GM18870 (cell line): ENCODE measurements at regions not wholly inside any gene's neighbourhood (a gene's known extent, or its start where the extent isn't known, plus 50 kb on each side); places are given as distances from the start of the nearest gene placed in this dataset.

Experiments
- ATAC-seq: cut with Tn5 transposase; IDR thresholded peaks from one replicate; pipeline ENCODE4 v1.9.1; 2021; ENCODE audit warnings: moderate library complexity; ENCODE audit not compliant: unreplicated experiment

DNA sequence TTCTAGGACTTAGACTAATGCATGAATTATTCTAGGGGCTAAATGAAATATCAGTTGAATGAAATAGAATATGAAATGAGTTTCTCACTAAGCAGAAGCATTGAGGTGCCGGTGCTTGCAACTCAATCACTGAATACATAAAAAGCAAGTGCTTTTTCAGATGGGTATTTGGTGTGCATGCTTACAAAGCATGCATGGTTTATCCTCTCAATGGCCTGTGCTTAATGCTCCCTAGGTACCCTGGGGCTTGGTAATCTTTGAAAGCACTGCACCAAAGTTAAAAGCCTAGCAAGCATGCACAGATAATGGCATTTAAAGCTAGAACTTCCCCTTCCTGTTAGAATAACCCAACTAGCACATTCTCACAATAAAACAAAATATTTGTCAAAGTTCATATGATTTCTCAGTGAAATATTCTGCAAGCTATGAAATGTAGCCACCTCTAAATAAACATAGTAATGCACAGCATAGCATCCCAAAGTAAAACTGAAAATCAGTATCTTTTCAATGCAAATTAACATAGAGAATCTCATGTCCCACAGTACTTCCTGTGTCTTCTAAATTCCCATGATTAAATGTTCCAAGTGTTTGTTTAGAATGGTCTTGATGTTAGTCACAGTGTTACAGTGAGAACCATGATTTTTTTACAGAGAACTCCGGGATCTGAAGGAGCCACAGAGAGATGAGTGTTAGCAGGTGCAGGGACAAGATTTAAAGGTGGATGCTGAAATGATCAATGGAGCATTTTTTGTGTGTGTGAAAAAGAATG lies 143.4 kb upstream of the CDH6 start:
- no peak for ATAC-seq

- no peak for ATAC-seq
Observed at GRCh38 chr5:31049461-31049860, 144.0 kb upstream of the CDH6 start.

DNA sequence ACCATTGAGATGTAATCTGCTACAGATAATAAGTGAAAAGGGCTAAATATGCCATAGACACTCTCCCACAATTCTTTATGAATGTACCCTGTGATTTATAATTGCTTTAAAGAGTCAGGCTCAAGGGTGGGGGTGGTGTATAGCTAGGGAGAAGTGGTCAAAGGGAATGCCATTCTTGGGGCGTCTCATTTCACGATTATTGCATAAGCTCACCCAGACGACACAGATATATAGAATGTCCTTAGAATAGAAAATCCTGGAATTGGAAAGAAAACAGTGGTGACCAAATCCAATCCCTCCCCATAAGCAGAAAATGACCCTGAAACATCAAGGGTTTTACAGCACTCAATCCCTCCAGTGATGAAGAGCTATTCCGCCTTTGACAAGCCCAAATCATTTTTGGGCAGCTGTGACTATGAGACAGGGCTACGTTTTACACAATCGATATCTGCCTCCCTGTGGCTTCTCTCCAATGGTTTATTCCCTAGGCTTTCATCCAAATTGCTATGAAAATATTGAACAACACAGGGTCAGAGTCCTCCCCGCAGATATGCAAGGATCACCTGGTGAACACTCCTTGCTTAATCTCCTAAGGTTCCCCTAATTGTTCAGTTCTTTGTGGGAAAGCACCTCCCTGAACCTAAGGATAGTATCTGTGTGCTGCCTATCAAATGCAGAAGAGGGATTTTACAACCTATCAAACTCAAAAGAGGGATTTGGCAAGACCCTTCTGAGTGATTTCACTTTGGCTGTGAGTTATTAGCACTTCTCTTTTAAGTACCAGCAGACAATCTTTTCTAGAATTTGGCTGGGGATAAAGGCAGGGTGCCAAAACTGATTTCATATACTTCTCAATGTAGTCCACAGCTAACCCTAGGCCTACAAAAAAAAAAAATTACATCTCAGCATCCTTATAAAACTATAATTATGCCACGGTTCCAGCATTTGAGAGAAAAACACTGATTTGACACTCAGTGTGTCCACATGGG lies 144.9 kb upstream of the CDH6 start:
- no peak for ATAC-seq

GRCh38 chr5:31047621-31048020 lies 145.9 kb upstream of the CDH6 start:
- ATAC-seq, result no peak

GRCh38 chr5:31047007-31047406 lies 146.5 kb upstream of the CDH6 start:
- no peak for ATAC-seq

GRCh38 chr5:31036411-31036810 lies 157.1 kb upstream of the CDH6 start:
- no peak for ATAC-seq

GRCh38 chr5:31033295-31033694 lies 160.2 kb upstream of the CDH6 start:
- ATAC-seq, result no peak

GRCh38 chr5:31029925-31030324 lies 163.6 kb upstream of the CDH6 start:
- ATAC-seq, result no peak

GRCh38 chr5:31027721-31028120 lies 165.8 kb upstream of the CDH6 start:
- no peak for ATAC-seq

DNA sequence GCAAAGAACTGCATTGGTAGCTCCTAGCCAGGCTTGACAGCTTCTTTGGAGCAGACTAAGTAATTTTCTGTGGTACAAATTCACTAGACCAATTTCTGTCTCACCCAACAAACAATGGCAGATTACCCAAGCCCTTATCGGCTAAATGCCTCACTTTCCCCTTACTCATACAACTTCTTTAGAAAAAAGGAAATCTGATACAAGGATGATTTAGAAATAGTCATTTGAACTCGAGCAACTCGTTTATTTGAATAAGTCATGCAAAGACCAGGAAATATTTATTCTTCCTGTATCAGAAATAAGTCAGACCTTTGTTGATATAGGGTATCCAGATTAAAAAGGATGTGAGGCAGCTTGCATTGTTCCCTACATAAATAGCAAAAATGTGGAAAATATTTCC lies 170.4 kb upstream of the CDH6 start:
- no peak for ATAC-seq

DNA sequence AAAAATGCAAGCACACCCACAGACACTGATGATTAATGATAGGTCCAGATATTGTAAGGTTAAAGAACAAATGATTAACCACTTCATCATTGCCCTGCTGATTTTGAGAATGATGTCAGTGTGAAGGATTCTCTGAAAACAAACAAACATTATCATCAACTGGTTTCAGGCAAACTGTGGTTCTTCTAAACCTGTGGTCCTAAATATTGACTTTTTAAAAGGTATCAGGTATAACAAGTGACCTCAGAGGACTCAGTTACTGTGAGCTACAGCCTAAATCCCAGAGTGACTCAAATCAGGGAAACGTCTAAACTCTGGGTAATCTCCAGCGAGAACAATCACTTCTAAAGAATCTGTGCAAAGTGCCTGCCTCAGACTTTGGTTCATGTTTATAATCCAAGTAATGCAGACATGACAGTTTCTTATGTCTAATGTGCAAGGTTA lies 172.3 kb upstream of the CDH6 start:
- ATAC-seq, result no peak

DNA sequence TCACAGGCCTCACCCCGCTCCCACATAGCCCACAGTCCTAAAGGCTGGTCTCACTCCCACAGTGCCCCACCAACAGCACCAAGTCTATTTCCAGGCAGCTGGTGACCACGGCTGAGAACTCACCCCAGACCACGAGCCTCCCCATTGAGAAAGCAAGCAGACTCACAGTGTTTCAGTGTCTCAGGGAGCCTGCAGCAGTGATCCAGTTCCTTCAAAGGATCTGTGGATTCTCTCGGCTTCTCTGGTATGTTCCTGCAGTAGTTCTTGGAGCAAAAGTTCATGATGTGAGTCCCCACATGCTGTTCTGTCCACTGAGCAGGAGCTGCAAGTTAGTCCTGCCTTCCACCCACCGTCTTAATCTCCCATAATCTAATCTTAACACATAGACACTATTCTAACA lies 185.3 kb upstream of the CDH6 start:
- ATAC-seq, result no peak

DNA sequence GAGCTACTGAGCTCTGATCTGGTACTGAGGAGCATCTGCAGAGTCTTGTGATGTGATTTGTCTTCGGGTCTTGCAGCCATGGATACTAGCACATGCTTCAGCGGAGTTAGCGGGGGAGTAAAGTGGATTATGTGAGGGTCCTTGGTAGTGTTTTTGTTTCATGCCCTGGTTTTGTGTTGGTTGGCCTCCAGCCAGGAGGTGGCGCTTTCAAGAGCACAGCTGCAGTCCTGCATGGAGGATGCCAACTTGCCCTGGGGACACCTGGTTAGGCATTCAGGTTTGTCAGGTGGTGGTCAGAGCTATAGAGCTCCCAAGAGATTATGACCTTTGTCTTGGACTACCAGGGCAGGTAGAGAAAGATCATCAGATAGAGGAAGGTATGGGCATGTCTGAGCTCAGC lies 185.8 kb upstream of the CDH6 start:
- no peak for ATAC-seq

DNA sequence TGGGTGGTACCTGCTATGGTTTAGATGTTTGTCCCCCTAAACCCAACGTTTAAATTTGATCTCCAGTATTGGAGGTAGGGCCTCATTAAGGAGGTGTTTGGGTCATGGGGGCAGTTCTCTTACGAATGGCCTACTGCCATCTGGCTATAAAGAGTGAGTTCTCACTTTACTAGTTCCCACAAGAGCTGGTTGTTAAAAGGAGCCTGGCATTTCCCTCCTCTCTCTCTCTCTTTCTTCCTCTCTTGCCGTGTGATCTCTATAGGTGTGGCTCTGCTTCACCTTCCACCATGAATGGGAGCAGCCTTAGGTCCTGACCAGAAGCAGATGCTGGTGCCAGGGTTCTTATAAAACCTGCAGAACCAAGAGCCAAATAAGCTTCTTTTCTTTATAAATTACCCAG lies 193.2 kb upstream of the CDH6 start:
- no peak for ATAC-seq

- no peak for ATAC-seq
Observed at GRCh38 chr5:30997681-30998080, 195.8 kb upstream of the CDH6 start.

DNA sequence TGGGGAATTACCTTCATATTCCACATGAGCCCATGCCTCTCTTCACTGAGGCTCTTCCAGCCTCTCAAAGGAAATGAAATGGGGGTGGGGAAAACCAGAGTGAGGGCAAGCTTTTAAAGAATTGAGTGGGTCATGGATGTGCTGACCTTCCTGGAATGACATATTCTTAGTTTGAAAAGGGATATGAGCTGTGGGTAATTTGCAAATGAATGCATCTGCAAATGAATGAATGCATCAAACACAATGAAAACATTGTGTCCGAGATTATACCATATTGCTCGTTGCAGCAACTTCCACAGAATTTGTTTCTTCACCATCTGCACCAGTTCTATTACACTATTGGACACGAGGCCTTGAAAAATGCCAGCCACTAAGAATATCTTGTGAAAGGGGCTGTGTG lies 198.6 kb upstream of the CDH6 start:
- ATAC-seq, result no peak

GRCh38 chr5:30994176-30994575 lies 199.3 kb upstream of the CDH6 start:
- no peak for ATAC-seq

GRCh38 chr5:30991462-30991861 lies 202.0 kb upstream of the CDH6 start:
- ATAC-seq, result no peak

GRCh38 chr5:30981576-30981975 lies 211.9 kb upstream of the CDH6 start:
- ATAC-seq, result no peak

DNA sequence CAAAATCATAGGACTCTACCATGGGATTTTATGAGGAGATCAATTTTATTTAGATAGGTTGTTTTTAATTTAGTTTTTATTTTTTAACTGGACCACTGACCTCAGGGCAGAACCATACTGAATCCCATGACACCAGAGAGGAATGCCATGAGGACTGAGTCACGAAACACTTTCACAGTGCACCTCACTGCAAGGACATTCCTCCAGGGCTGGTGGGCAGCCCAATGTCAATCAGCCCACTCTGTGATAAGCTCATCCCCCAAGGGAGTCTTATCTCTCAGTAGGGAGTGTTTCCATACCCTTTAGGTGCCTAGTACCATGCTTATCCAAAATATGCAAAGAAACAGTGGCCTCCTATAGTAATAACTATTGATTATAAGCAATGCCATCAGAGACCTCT lies 224.5 kb upstream of the CDH6 start:
- ATAC-seq, result no peak

- ATAC-seq, result no peak
Observed at GRCh38 chr5:30960036-30960435, 233.4 kb upstream of the CDH6 start.

DNA sequence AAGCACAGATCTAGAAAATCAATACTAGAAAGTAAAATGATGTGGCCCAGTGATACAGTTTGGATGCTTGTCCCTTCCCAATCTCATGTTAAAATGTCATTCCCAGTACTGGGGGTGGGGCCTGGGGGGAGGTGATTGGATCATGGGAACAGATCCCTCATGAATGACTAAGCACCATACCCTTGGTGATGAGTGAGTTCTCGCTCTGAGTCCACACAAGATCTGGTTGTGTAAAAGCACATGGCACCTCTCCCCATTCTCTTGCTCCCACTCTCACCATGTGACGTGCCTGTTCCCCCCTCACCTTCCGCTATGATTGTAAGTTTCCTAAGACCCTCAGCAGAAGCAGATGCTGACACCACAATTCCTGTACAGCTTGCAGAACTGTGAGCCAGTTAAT lies 234.2 kb upstream of the CDH6 start:
- ATAC-seq, result no peak
